ENCODE measurements at regions not wholly inside any gene's neighbourhood (a gene's known extent, or its start where the extent isn't known, plus 50 kb on each side); places are given as distances from the start of the nearest gene placed in this dataset.
A peak's percentile ranks its signal among the peaks of the same experiment; 100 is the strongest.
"Not testable (repeated sequence)": the region's sequence is repeated elsewhere in the genome, so short reads cannot be mapped to it uniquely, and the experiment has no call there.

GRCh38 chr20:43404878-43405277 is 52.8 kb upstream of the SRSF6 start:
- Mint-ChIP-seq H3K36me3 (ENCODE audit: low read depth) (no peaks in the 10 kb centered on the region), H3K27me3 (peaks cover 59% of the 10 kb centered on the region), H3K4me1 (ENCODE audit: low read depth) (no peaks in the 10 kb centered on the region), H3K27ac (no peak overlapping the region), H3K4me3 (no peak overlapping the region), H3K9me3 (no peaks in the 10 kb centered on the region)
- DNase-seq = no peak

- DNase-seq; H3K27ac Mint-ChIP-seq; H3K36me3 Mint-ChIP-seq (ENCODE audit: low read depth); H3K9me3 Mint-ChIP-seq; H3K4me1 Mint-ChIP-seq (ENCODE audit: low read depth); H3K4me3 Mint-ChIP-seq: not testable (repeated sequence)
- H3K27me3 Mint-ChIP-seq = peaks cover 36% of the 10 kb centered on the region
These were observed 56.8 kb upstream of the SRSF6 start for GRCh38 chr20:43400882-43401281.

- Mint-ChIP-seq H3K36me3 (ENCODE audit: low read depth) (no peaks in the 10 kb centered on the region), H3K27me3 (peaks cover 22% of the 10 kb centered on the region), H3K27ac (no peak overlapping the region), H3K4me1 (ENCODE audit: low read depth) (no peaks in the 10 kb centered on the region), H3K9me3 (peaks cover 2% of the 10 kb centered on the region), H3K4me3 (no peak overlapping the region)
- DNase-seq = no peak
These were observed 58.9 kb upstream of the SRSF6 start for GRCh38 chr20:43398676-43399324.

- Mint-ChIP-seq H3K4me3 (no peak overlapping the region), H3K4me1 (ENCODE audit: low read depth) (no peaks in the 10 kb centered on the region), H3K27me3 (peaks cover 17% of the 10 kb centered on the region), H3K27ac (no peak overlapping the region), H3K9me3 (peaks cover 2% of the 10 kb centered on the region), H3K36me3 (ENCODE audit: low read depth) (no peaks in the 10 kb centered on the region)
- no peak for DNase-seq
These were observed 60.5 kb upstream of the SRSF6 start for GRCh38 chr20:43397147-43397546.

- Mint-ChIP-seq H3K4me1 (ENCODE audit: low read depth) (no peaks in the 10 kb centered on the region), H3K9me3 (peaks cover 2% of the 10 kb centered on the region)
These were observed 64.6 kb upstream of the SRSF6 start for GRCh38 chr20:43393052-43393451.

GRCh38 chr20:43392561-43392960 is 65.1 kb upstream of the SRSF6 start:
- no peak for DNase-seq
- no peak overlapping the region for H3K4me3 Mint-ChIP-seq
- no peak overlapping the region for H3K27ac Mint-ChIP-seq
- peaks cover 34% of the 10 kb centered on the region for H3K27me3 Mint-ChIP-seq
- peaks cover 2% of the 10 kb centered on the region for H3K9me3 Mint-ChIP-seq
- H3K4me1 Mint-ChIP-seq (ENCODE audit: low read depth) = no peaks in the 10 kb centered on the region
- H3K36me3 Mint-ChIP-seq (ENCODE audit: low read depth) = no peaks in the 10 kb centered on the region

More at GRCh38 chr20:43393052-43393451, 64.6 kb upstream of the SRSF6 start:
- Mint-ChIP-seq H3K36me3 (ENCODE audit: low read depth) (no peaks in the 10 kb centered on the region), H3K27ac (no peak overlapping the region), H3K27me3 (peaks cover 37% of the 10 kb centered on the region), H3K4me3 (no peak overlapping the region)
- DNase-seq = no peak

GRCh38 chr20:43389839-43390626 is 67.7 kb upstream of the SRSF6 start:
- DNase-seq = peak; percentile 34
- H3K9me3 Mint-ChIP-seq = peaks cover 2% of the 10 kb centered on the region
- H3K27me3 Mint-ChIP-seq = peaks cover 34% of the 10 kb centered on the region
- H3K4me3 Mint-ChIP-seq = no peak overlapping the region
- no peaks in the 10 kb centered on the region for H3K4me1 Mint-ChIP-seq (ENCODE audit: low read depth)
- no peak overlapping the region for H3K27ac Mint-ChIP-seq
- no peaks in the 10 kb centered on the region for H3K36me3 Mint-ChIP-seq (ENCODE audit: low read depth)

GRCh38 chr20:43389211-43389610 is 68.5 kb upstream of the SRSF6 start:
- no peaks in the 10 kb centered on the region for H3K4me1 Mint-ChIP-seq (ENCODE audit: low read depth)
- peaks cover 36% of the 10 kb centered on the region for H3K27me3 Mint-ChIP-seq
- no peak overlapping the region for H3K4me3 Mint-ChIP-seq
- H3K36me3 Mint-ChIP-seq (ENCODE audit: low read depth) = no peaks in the 10 kb centered on the region
- no peaks in the 10 kb centered on the region for H3K9me3 Mint-ChIP-seq
- DNase-seq = no peak
- no peak overlapping the region for H3K27ac Mint-ChIP-seq

GRCh38 chr20:43388268-43389002 is 69.3 kb upstream of the SRSF6 start:
- H3K4me1 Mint-ChIP-seq (ENCODE audit: low read depth) = no peaks in the 10 kb centered on the region
- no peaks in the 10 kb centered on the region for H3K36me3 Mint-ChIP-seq (ENCODE audit: low read depth)
- H3K4me3 Mint-ChIP-seq = no peak overlapping the region
- H3K27me3 Mint-ChIP-seq = peaks cover 36% of the 10 kb centered on the region
- H3K9me3 Mint-ChIP-seq = no peaks in the 10 kb centered on the region
- no peak overlapping the region for H3K27ac Mint-ChIP-seq
- no peak for DNase-seq

- H3K27me3 Mint-ChIP-seq = peaks cover 40% of the 10 kb centered on the region
- H3K4me1 Mint-ChIP-seq (ENCODE audit: low read depth) = peaks cover 4% of the 10 kb centered on the region
- no peak for DNase-seq
- H3K9me3 Mint-ChIP-seq = no peaks in the 10 kb centered on the region
- H3K4me3 Mint-ChIP-seq = no peak overlapping the region
- H3K27ac Mint-ChIP-seq = no peak overlapping the region
- no peaks in the 10 kb centered on the region for H3K36me3 Mint-ChIP-seq (ENCODE audit: low read depth)
These were observed 70.0 kb upstream of the SRSF6 start for GRCh38 chr20:43387737-43388136.

- Mint-ChIP-seq H3K27me3 (peaks cover 45% of the 10 kb centered on the region), H3K36me3 (ENCODE audit: low read depth) (no peaks in the 10 kb centered on the region), H3K4me3 (no peak overlapping the region), H3K27ac (no peak overlapping the region), H3K9me3 (no peaks in the 10 kb centered on the region), H3K4me1 (ENCODE audit: low read depth) (peaks cover 4% of the 10 kb centered on the region)
- DNase-seq = no peak
These were observed 70.8 kb upstream of the SRSF6 start for GRCh38 chr20:43386878-43387277.

GRCh38 chr20:43385914-43386313 is 71.8 kb upstream of the SRSF6 start:
- no peaks in the 10 kb centered on the region for H3K36me3 Mint-ChIP-seq (ENCODE audit: low read depth)
- H3K4me1 Mint-ChIP-seq (ENCODE audit: low read depth) = peaks cover 5% of the 10 kb centered on the region
- no peak overlapping the region for H3K4me3 Mint-ChIP-seq
- no peaks in the 10 kb centered on the region for H3K9me3 Mint-ChIP-seq
- no peak overlapping the region for H3K27ac Mint-ChIP-seq
- H3K27me3 Mint-ChIP-seq = peaks cover 43% of the 10 kb centered on the region
- DNase-seq = no peak

GRCh38 chr20:43384101-43384940 is 73.4 kb upstream of the SRSF6 start:
- Mint-ChIP-seq H3K27me3 (peaks cover 42% of the 10 kb centered on the region), H3K4me1 (ENCODE audit: low read depth) (peaks cover 5% of the 10 kb centered on the region), H3K9me3 (no peaks in the 10 kb centered on the region), H3K27ac (no peak overlapping the region), H3K36me3 (ENCODE audit: low read depth) (no peaks in the 10 kb centered on the region), H3K4me3 (no peak overlapping the region)
- DNase-seq = no peak

All from activated T-cell treated with anti-CD3 and anti-CD28 coated beads, Interleukin-2, amount 50 U/mL, for 24 hours (primary cell).